GM19239 (cell line): ENCODE measurements at regions not wholly inside any gene's neighbourhood (a gene's known extent, or its start where the extent isn't known, plus 50 kb on each side); places are given as distances from the start of the nearest gene placed in this dataset.
A peak's percentile ranks its signal among the peaks of the same experiment; 100 is the strongest.
"Not testable (repeated sequence)": the region's sequence is repeated elsewhere in the genome, so short reads cannot be mapped to it uniquely, and the experiment has no call there.

Experiments used
- DNase-seq: peaks from one replicate; pipeline ENCODE4 v3.0.0; 2011; ENCODE audit warnings: low spot score; ENCODE audit not compliant: insufficient read length
- FAIRE-seq: peaks from 2 replicates; lab custom pipeline; 2011; peaks lifted over from hg19 to GRCh38; lab: Jason Lieb, UNC

GRCh38 chr3:11739706-11740105 lies 96.0 kb upstream of the VGLL4 start:
- DNase-seq (no peak), FAIRE-seq (no peak)

DNA sequence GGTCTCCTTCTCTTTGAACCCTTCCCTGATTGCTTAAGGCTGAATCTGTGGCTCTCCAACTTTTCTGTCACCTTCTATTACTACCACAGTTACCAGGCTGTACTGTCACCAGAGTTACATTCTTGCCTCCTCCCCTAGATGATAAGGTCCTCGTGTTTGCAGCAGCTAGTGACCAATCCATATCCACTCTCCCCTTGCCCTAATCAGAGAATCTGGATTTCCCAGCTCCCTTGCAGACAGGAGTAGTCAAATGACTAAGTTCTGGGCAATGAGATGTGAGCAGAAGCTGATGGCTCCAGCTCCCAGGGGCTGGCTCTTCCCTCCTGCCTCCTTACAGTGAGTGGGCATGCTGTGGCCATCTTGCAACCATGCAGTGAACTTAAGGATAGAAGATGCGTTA lies 95.4 kb upstream of the VGLL4 start:
- no peak for DNase-seq
- FAIRE-seq = no peak

- DNase-seq = no peak
- no peak for FAIRE-seq
Measured at GRCh38 chr3:11737742-11738141, 94.0 kb upstream of the VGLL4 start.

DNA sequence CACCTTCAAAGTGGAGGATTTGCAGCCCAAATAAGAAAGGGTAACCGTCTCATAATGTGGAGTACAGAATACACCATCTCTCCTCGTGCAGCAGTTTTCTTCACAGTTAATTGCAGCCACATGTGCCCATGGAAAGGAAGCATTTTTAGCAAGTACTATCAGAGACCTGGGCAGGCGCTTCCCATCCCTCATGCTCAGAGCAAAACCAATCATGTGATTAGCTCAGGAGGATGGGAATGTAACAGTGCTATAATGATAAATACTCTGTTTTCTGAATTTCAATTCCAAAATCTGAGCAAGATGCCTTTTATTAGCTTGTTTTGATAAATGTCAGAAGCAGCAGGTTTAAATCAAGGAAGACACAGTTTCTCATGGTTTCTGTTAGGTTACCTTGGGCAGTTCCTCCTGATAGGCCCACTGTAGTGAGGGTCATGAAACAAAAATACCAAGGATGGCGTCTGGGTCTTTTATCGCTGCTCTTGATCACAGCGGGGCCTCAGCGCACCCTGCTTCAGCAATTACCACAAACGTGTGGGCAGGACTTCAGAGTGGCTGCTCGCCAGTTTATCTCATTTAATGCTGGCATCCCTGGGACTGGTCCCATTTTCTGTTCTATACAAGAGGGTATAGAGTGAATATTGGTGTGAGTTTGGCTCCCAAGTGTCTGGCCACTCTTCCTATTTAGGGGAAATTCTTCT lies 92.6 kb upstream of the VGLL4 start:
- FAIRE-seq = no peak
- DNase-seq = no peak

GRCh38 chr3:11735638-11736037 lies 91.9 kb upstream of the VGLL4 start:
- FAIRE-seq (no peak), DNase-seq (no peak)

DNA sequence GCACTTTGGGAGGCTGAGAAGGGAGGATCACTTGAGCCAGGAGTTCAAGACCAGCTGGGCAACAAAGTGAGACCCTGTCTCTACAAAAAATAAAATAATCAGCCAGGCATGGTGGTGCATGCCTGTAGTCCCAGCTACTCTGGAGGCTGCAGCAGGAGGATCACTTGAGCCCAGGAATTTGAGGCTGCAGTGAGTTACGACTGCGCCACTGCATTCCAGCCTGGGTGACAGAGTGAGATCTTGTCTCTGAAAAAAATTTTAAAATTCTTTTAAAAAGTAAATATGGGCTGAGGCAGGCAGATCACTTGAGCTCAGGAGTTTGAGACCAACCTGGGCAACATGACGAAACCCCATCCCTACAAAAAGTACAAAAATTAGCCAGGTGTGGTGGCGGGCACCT lies 91.4 kb upstream of the VGLL4 start:
- not testable (repeated sequence) for DNase-seq, FAIRE-seq

- DNase-seq (no peak), FAIRE-seq (no peak)
Measured at GRCh38 chr3:11733914-11734313, 90.2 kb upstream of the VGLL4 start.

GRCh38 chr3:11727207-11727606 lies 83.5 kb upstream of the VGLL4 start:
- FAIRE-seq (no peak), DNase-seq (no peak)

GRCh38 chr3:11726146-11726545 lies 82.4 kb upstream of the VGLL4 start:
- no peak for FAIRE-seq

GRCh38 chr3:11725340-11725641 lies 81.6 kb upstream of the VGLL4 start:
- not testable (repeated sequence) for DNase-seq, FAIRE-seq

More at GRCh38 chr3:11726146-11726545, 82.4 kb upstream of the VGLL4 start:
- DNase-seq = no peak

GRCh38 chr3:11724615-11725339 lies 81.1 kb upstream of the VGLL4 start:
- DNase-seq = peak; percentile 60
- peak; percentile 74 for FAIRE-seq

- FAIRE-seq (no peak), DNase-seq (no peak)
Measured at GRCh38 chr3:11721479-11721878, 77.8 kb upstream of the VGLL4 start.

- FAIRE-seq (no peak), DNase-seq (no peak)
Measured at GRCh38 chr3:11720917-11721411, 77.2 kb upstream of the VGLL4 start.

DNA sequence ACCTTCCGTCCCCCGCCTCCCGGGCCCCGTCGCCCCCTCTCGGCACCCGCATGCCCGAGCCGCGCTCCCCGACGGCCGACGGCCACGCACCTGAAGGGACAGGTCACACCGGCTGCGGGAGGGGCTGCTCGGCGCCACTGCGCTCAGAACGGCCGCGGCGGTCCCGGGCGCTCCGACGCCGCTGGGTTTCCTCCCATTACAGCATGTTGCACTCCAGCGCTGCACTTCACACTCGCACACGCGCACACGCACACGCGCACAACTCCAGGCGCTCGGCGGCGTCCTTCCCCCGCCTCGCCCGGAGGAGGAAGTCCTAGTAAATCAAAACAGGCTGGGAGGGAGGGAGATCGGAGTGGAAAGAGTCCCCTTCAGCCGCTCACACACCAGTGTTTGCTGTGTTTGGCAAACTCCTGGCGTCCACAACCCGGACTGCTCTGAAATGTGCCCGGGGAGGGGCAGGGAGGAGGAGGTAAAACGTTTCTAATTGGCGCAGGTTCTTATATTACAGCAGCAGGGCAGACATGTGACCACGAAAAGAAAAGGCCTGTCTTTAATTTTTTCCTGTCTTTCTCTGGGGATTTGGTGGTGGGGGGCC lies 76.7 kb upstream of the VGLL4 start:
- DNase-seq (peak; percentile 28), FAIRE-seq (no peak)

DNA sequence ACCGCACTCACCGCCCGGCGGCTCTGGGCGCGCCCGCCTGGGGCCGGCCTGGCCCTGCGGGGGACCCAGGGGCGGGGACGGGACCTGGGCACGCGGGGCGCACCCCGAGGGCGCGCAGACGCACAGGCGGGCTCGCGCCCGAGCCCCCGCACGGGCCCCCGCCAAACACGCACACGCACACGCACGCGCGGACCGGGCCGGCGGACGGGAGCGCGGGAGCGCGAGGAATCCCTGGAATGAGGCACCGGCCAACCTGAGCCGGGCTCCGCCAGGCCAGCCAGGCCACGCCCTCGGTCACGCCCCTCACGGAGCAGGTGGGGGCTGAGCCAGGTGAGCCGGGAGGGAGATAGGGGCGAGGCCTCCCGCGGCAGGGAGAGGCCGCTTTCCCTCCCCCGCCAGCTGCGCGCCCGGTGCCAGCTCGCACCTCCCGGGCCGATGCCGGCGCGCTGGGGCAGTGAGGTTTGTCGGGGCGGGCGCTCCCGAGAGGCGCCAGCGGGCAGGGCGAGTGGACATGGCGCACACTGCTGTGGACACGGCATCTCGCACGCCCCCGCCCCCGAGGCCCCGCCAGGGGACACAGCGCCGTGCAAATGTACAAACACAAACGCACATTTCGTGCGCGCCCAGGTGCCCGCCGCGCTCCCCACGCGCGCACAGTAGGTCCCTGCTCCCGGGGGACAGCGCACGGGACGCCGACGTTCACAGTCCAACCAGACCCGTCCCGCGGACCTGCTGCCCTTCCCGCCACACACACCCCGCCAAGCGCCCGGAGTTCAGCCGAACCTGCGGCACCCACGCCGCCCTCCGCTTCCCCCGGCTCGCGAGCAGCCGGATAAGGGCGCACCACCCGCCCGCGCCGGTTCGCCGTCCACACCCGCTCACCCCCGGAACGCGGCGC lies 75.9 kb upstream of the VGLL4 start:
- no peak for FAIRE-seq

DNA sequence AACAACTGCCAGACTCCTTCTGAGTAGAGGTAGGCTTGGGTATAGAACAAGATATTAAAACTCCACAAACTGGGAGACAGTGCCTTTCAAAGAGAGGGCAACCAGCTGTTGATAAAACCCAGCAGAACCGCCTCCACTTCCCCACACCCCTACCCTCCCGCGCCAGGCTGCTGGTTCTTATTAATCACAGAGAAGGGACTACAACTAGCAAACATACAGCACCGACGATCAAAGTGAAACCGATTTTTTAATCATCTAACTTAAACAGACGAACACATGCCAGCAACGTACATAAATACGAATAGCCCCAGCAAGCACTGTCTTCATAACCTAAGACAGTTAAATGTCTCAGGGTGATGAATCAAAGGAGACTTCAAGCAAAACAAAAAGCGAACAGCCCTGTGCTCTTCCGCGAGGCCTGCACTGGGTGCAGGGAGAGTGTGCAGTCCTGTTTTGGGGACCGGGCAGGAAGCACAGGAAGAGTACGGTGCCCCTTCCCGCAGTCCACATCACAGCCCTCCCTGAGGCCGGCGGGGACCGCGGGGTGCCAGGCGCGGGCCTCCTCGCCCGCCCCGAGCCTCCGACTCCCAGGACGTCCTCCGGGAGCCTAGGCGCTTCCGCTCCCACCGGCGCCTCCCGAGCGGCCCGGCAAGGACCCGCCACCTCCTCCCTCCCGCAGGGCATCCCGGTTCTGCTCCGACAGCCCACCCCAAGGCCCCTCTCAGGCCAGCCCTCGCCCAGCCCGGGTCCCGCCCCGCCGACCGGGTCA lies 75.1 kb upstream of the VGLL4 start:
- DNase-seq (peak; percentile 52), FAIRE-seq (peak; percentile 56)

More for the DNA sequence above, 75.9 kb upstream of the VGLL4 start:
- DNase-seq = peak; percentile 67

DNA sequence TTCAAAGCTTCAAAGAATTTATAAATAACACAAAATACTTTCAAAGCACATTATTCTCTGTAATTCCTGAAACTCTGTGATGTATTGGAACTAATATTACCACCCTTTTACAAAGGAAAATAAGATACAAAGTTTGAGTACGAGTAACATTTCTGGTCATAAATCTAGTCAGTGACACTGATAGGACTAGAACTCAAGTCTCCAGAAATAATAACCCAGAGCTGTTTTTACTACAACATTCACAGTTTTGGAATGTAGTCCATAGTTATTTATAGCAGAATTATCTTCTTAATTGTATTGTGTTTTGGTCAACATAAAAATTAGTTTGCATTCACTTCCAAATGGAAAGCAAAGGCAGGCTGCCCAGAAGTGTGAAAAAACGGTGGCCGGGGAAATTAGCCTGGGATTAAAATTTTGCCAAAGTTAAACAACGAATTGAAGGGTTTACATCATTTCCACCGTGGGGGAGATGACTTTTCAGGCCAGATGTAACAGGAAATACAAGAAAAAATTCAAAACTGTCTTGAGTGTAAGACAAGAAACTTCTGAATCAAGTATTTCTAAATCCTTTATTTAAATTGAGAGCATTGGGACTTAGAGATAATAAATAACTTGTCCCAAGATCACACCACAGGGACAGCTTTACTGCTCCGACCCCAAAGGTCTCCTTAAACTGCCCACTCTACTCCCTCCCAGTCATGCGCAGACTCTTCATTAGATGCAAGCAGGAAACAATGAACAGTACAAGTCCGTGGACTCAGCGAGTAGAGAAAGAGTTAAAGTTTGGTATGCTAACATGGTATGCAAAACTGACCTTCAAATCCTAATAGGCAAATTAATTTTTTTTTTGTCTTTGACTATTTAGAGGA lies 74.3 kb upstream of the VGLL4 start:
- FAIRE-seq (peak; percentile 82), DNase-seq (no peak)

GRCh38 chr3:11717301-11717700 lies 73.6 kb upstream of the VGLL4 start:
- FAIRE-seq (no peak), DNase-seq (no peak)
